ENCODE measurements at regions not wholly inside any gene's neighbourhood (a gene's known extent, or its start where the extent isn't known, plus 50 kb on each side); places are given as distances from the start of the nearest gene placed in this dataset.
A peak's percentile ranks its signal among the peaks of the same experiment; 100 is the strongest.

GRCh38 chr14:95464103-95464502 lies 52.3 kb downstream of the SYNE3 start:
- no peak overlapping the region for H3K4me3 ChIP-seq (ENCODE audit: low read depth in 1 of 2, low read length in 2 of 2)

GRCh38 chr14:95463171-95463901 lies 53.1 kb downstream of the SYNE3 start:
- Histone ChIP-seq H3K4me2 (ENCODE audit: insufficient read depth, low read length) (no peak overlapping the region), H3K79me2 (ENCODE audit: insufficient read depth, low read length) (no peaks in the 10 kb centered on the region), H3K27ac (ENCODE audit: low read length) (no peak overlapping the region; the same call in 1 of the 2 replicates), H3K9ac (ENCODE audit: low read depth, low read length) (no peak overlapping the region), H3K36me3 (ENCODE audit: insufficient read depth, low read length) (no peaks in the 10 kb centered on the region), H3K4me1 (ENCODE audit: insufficient read depth, low read length) (peaks cover 18% of the 10 kb centered on the region), H3K4me3 (ENCODE audit: low read depth in 1 of 2, low read length in 2 of 2) (no peak overlapping the region), H3K9me3 (ENCODE audit: insufficient read depth, low read length, severe bottlenecking) (no peaks in the 10 kb centered on the region), H4K20me1 (ENCODE audit: insufficient read depth, low read length) (no peaks in the 10 kb centered on the region), H3K27me3 (ENCODE audit: insufficient read depth, low read length, poor library complexity) (no peaks in the 10 kb centered on the region), H2AFZ (ENCODE audit: low read depth, low read length) (no peak overlapping the region)
- DNase-seq = peak; percentile 53
- peak; percentile 78 for ATAC-seq (ENCODE audit: insufficient read depth, low read depth)
- TF ChIP-seq CTCF (IDR thresholded peaks at IDR 0.05; ENCODE audit: borderline replicate concordance, extremely low read depth, low read length, poor library complexity, severe bottlenecking) (no peak), EZH2 (IDR thresholded peaks at IDR 0.05; ENCODE audit: borderline replicate concordance, low read depth, low read length, severe bottlenecking) (no peak)

More at GRCh38 chr14:95464103-95464502, 52.3 kb downstream of the SYNE3 start:
- Histone ChIP-seq H3K9me3 (ENCODE audit: insufficient read depth, low read length, severe bottlenecking) (no peaks in the 10 kb centered on the region), H4K20me1 (ENCODE audit: insufficient read depth, low read length) (no peaks in the 10 kb centered on the region), H3K79me2 (ENCODE audit: insufficient read depth, low read length) (no peaks in the 10 kb centered on the region), H3K4me1 (ENCODE audit: insufficient read depth, low read length) (peaks cover 18% of the 10 kb centered on the region), H3K4me2 (ENCODE audit: insufficient read depth, low read length) (no peak overlapping the region), H3K27me3 (ENCODE audit: insufficient read depth, low read length, poor library complexity) (no peaks in the 10 kb centered on the region), H3K9ac (ENCODE audit: low read depth, low read length) (no peak overlapping the region), H3K27ac (ENCODE audit: low read length) (no peak overlapping the region), H3K36me3 (ENCODE audit: insufficient read depth, low read length) (no peaks in the 10 kb centered on the region), H2AFZ (ENCODE audit: low read depth, low read length) (no peak overlapping the region)
- TF ChIP-seq EZH2 (IDR thresholded peaks at IDR 0.05; ENCODE audit: borderline replicate concordance, low read depth, low read length, severe bottlenecking) = no peak
- ATAC-seq (ENCODE audit: insufficient read depth, low read depth) = no peak
- no peak for DNase-seq

GRCh38 chr14:95462491-95462890 lies 54.0 kb downstream of the SYNE3 start:
- no peak overlapping the region for H3K9ac ChIP-seq (ENCODE audit: low read depth, low read length)
- no peak overlapping the region for H3K4me2 ChIP-seq (ENCODE audit: insufficient read depth, low read length)
- no peak for ATAC-seq (ENCODE audit: insufficient read depth, low read depth)
- H3K27ac ChIP-seq (ENCODE audit: low read length) = no peak overlapping the region
- H4K20me1 ChIP-seq (ENCODE audit: insufficient read depth, low read length) = no peaks in the 10 kb centered on the region
- H2AFZ ChIP-seq (ENCODE audit: low read depth, low read length) = no peak overlapping the region
- H3K9me3 ChIP-seq (ENCODE audit: insufficient read depth, low read length, severe bottlenecking) = no peaks in the 10 kb centered on the region
- peaks cover 18% of the 10 kb centered on the region for H3K4me1 ChIP-seq (ENCODE audit: insufficient read depth, low read length)
- DNase-seq = no peak
- no peak for TF ChIP-seq CTCF (IDR thresholded peaks at IDR 0.05; ENCODE audit: borderline replicate concordance, extremely low read depth, low read length, poor library complexity, severe bottlenecking)
- TF ChIP-seq EZH2 (IDR thresholded peaks at IDR 0.05; ENCODE audit: borderline replicate concordance, low read depth, low read length, severe bottlenecking) = no peak
- no peaks in the 10 kb centered on the region for H3K27me3 ChIP-seq (ENCODE audit: insufficient read depth, low read length, poor library complexity)
- no peaks in the 10 kb centered on the region for H3K79me2 ChIP-seq (ENCODE audit: insufficient read depth, low read length)
- H3K4me3 ChIP-seq (ENCODE audit: low read depth in 1 of 2, low read length in 2 of 2) = no peak overlapping the region
- H3K36me3 ChIP-seq (ENCODE audit: insufficient read depth, low read length) = no peaks in the 10 kb centered on the region

- Histone ChIP-seq H2AFZ (ENCODE audit: low read depth, low read length) (no peak overlapping the region), H3K36me3 (ENCODE audit: insufficient read depth, low read length) (no peaks in the 10 kb centered on the region), H4K20me1 (ENCODE audit: insufficient read depth, low read length) (no peaks in the 10 kb centered on the region), H3K9ac (ENCODE audit: low read depth, low read length) (no peak overlapping the region), H3K27ac (ENCODE audit: low read length) (no peak overlapping the region), H3K4me2 (ENCODE audit: insufficient read depth, low read length) (no peak overlapping the region), H3K27me3 (ENCODE audit: insufficient read depth, low read length, poor library complexity) (no peaks in the 10 kb centered on the region), H3K4me1 (ENCODE audit: insufficient read depth, low read length) (peaks cover 18% of the 10 kb centered on the region), H3K4me3 (ENCODE audit: low read depth in 1 of 2, low read length in 2 of 2) (no peak overlapping the region), H3K79me2 (ENCODE audit: insufficient read depth, low read length) (no peaks in the 10 kb centered on the region), H3K9me3 (ENCODE audit: insufficient read depth, low read length, severe bottlenecking) (no peaks in the 10 kb centered on the region)
- no peak for TF ChIP-seq CTCF (IDR thresholded peaks at IDR 0.05; ENCODE audit: borderline replicate concordance, extremely low read depth, low read length, poor library complexity, severe bottlenecking)
- no peak for TF ChIP-seq EZH2 (IDR thresholded peaks at IDR 0.05; ENCODE audit: borderline replicate concordance, low read depth, low read length, severe bottlenecking)
- ATAC-seq (ENCODE audit: insufficient read depth, low read depth) (no peak), DNase-seq (no peak)
Observed at GRCh38 chr14:95460647-95461478, 55.6 kb downstream of the SYNE3 start.

All from DND-41 (cell line).